22Rv1 (cell line): ENCODE measurements at regions not wholly inside any gene's neighbourhood (a gene's known extent, or its start where the extent isn't known, plus 50 kb on each side); places are given as distances from the start of the nearest gene placed in this dataset.
"Not testable (repeated sequence)": the region's sequence is repeated elsewhere in the genome, so short reads cannot be mapped to it uniquely, and the experiment has no call there.

Experiments used
- CTCF ChIP-seq: fragments of 450-650 bp; IDR thresholded peaks from 2 replicates; pipeline ENCODE4 v1.5.1; 2017; ENCODE audit warnings: mild to moderate bottlenecking
- ZFX ChIP-seq: fragments of 450-650 bp; IDR thresholded peaks from 2 replicates; pipeline ENCODE4 v1.6.1; 2017; ENCODE audit warnings: antibody characterized with exemption, borderline replicate concordance

- not testable (repeated sequence) for TF ChIP-seq CTCF, ZFX
These were observed 600.8 kb downstream of the TTLL7 start for GRCh38 chr1:83398125-83398524.
